NAMALWA (cell line): ENCODE measurements at regions not wholly inside any gene's neighbourhood (a gene's known extent, or its start where the extent isn't known, plus 50 kb on each side); places are given as distances from the start of the nearest gene placed in this dataset.
"Not testable (repeated sequence)": the region's sequence is repeated elsewhere in the genome, so short reads cannot be mapped to it uniquely, and the experiment has no call there.

ENCODE experiments used
- DNase-seq: peaks from one replicate; pipeline ENCODE4 v3.0.0-alpha.2; 2015; ENCODE audit warnings: low spot score

- no peak for DNase-seq
These were observed 352.1 kb upstream of the CCL2 start for GRCh38 chr17:33902901-33903449.

GRCh38 chr17:33904476-33904875 is 350.6 kb upstream of the CCL2 start:
- DNase-seq = no peak

- no peak for DNase-seq
These were observed 349.7 kb upstream of the CCL2 start for GRCh38 chr17:33905338-33905800.

GRCh38 chr17:33908363-33909064 is 346.6 kb upstream of the CCL2 start:
- DNase-seq = no peak

GRCh38 chr17:33910200-33910857 is 344.8 kb upstream of the CCL2 start:
- DNase-seq = no peak

- no peak for DNase-seq
These were observed 341.0 kb upstream of the CCL2 start for GRCh38 chr17:33914125-33914524.

GRCh38 chr17:33922971-33923370 is 332.1 kb upstream of the CCL2 start:
- no peak for DNase-seq

GRCh38 chr17:33924104-33924503 is 331.0 kb upstream of the CCL2 start:
- no peak for DNase-seq

GRCh38 chr17:33925649-33926048 is 329.4 kb upstream of the CCL2 start:
- DNase-seq = no peak

- peak; percentile 2 for DNase-seq
These were observed 327.4 kb upstream of the CCL2 start for GRCh38 chr17:33927732-33928133.

- no peak for DNase-seq
These were observed 325.8 kb upstream of the CCL2 start for GRCh38 chr17:33929181-33929724.

- not testable (repeated sequence) for DNase-seq
These were observed 323.8 kb upstream of the CCL2 start for GRCh38 chr17:33931148-33931814.

GRCh38 chr17:33932996-33933395 is 322.1 kb upstream of the CCL2 start:
- DNase-seq = no peak

- DNase-seq = no peak
These were observed 321.5 kb upstream of the CCL2 start for GRCh38 chr17:33933576-33933975.

- DNase-seq = no peak
These were observed 320.4 kb upstream of the CCL2 start for GRCh38 chr17:33934696-33935095.

GRCh38 chr17:33935822-33936221 is 319.3 kb upstream of the CCL2 start:
- DNase-seq = no peak

GRCh38 chr17:33936764-33937163 is 318.3 kb upstream of the CCL2 start:
- no peak for DNase-seq

GRCh38 chr17:33939959-33940358 is 315.1 kb upstream of the CCL2 start:
- no peak for DNase-seq

GRCh38 chr17:33940769-33941370 is 314.2 kb upstream of the CCL2 start:
- DNase-seq = no peak

GRCh38 chr17:33941744-33942143 is 313.3 kb upstream of the CCL2 start:
- no peak for DNase-seq

- DNase-seq = no peak
These were observed 312.7 kb upstream of the CCL2 start for GRCh38 chr17:33942414-33942813.

GRCh38 chr17:33944412-33944811 is 310.7 kb upstream of the CCL2 start:
- DNase-seq = no peak
